Fibroblast of skin of left biceps (primary cell): ENCODE measurements at regions not wholly inside any gene's neighbourhood (a gene's known extent, or its start where the extent isn't known, plus 50 kb on each side); places are given as distances from the start of the nearest gene placed in this dataset.
"Not testable (repeated sequence)": the region's sequence is repeated elsewhere in the genome, so short reads cannot be mapped to it uniquely, and the experiment has no call there.

ENCODE experiments used
- DNase-seq, 2 experiments: peaks; one replicate each; pipeline ENCODE4 v3.0.0-alpha.2; 2013; ENCODE audit warnings: low read depth in 2 of 2

GRCh38 chr6:80930376-80930775 lies 822.1 kb downstream of the TENT5A start:
- no peak for DNase-seq

DNA sequence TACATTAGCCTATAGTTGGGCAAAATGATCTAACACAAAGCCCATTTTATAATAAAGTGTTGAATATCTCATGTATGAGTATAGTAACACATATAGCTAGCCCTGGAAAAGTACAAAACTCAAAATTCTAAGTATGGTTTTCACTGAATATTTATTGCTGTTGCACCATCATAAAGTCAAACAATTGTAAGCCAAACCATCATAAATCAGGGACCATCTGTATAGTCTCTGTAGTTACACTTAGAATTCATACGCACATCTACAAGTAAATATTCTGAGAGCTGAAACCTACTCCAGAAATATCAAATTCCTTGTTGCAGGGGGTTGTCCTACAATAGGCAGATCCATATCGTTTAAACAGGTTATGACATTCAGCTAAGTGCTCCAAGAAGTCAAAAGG lies 817.3 kb downstream of the BCKDHB start:
- no peak for DNase-seq

- DNase-seq, result no peak
Measured at GRCh38 chr6:80922916-80923455, 816.5 kb downstream of the BCKDHB start.

DNA sequence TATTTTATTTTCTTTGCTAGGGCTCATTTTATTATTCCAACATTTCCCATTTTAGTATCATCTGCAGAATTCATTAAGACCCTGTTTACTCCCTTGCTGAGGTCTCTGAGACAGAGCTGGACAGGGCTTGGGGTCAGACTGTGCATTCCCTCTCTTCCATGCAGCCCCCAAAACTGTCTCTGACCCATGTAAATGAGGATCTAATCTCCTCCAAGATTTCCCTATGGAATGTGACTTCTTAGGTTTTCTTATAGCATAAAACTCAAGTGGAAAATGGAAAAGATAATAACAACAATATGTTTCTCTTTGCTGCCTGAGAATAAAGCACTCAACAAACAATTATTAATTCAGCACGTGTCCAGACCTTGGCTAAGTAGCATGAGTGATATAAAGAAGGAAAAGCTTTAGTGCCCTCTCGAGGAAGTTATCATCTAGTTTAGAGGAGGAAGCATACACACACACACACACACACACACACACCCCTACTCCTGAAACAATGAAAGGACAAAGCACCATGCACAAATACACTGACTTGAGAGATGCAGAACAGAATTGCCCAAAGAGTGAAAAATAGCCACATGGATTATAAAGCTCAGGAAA lies 815.5 kb downstream of the BCKDHB start:
- DNase-seq, result no peak

- no peak for DNase-seq
Measured at GRCh38 chr6:80907831-80908230, 801.4 kb downstream of the BCKDHB start.

- DNase-seq, result no peak
Measured at GRCh38 chr6:80903711-80904110, 797.2 kb downstream of the BCKDHB start.

DNA sequence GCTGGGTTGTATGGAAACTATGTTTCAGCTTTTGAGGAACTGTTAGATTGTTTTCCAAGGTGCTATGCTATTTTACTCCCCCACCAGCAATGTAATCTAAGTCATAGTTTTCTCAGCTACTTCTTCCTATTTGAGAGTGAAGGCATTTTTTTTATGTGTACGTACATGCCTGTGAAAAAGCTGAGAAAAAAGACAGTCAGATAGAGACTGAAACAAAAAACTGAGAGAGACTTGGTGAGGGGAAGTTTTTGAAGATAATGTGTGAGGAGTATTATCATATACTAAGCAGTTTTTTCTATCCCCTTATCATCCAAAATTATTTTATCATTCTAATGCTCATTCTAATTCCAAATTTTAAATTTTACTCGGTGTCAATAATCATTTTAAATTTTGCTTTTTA lies 780.0 kb downstream of the BCKDHB start:
- no peak for DNase-seq

GRCh38 chr6:80872951-80873308 lies 766.5 kb downstream of the BCKDHB start:
- DNase-seq, result no peak

- peak; percentile 37 for DNase-seq
Measured at GRCh38 chr6:80872199-80872950, 765.9 kb downstream of the BCKDHB start.

DNA sequence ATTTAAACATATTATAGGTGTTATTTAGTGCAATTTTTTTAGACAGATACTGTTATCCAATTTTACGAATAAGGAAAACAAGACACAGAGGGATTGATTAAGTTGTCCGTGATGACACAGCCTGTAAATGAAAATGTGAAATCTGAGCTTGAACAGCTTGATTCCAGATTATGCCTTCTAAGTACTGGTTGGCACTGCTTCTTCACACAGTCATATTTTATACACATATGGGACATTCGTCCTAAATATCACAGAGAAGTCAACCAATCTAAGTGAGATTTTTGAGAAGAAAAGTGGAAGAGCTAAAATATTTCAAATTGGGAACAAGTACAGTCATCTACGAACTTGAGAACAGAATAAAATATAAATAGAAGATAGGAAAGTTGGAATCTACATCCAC lies 756.3 kb downstream of the BCKDHB start:
- DNase-seq, result no peak

DNA sequence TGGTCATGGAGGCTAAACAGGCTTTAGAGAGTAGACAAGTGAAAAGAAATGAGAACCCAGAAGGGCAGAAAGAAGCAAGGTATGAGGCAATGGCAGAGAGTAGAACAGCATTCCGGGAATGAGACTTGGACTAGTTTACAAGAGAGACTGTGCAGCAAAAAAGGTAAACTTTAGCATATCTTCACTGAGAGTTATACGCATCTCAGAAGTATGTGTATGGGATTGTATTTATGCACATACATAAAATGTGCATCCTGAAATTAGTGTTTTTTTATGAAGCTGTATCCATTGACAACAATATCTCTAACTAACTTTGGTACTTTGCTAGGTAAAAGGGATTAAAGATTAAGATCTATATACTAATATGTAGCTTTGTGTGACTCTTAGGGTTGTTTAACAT lies 753.6 kb downstream of the BCKDHB start:
- DNase-seq, result no peak

- DNase-seq, result not testable (repeated sequence)
Measured at GRCh38 chr6:80847973-80848372, 741.5 kb downstream of the BCKDHB start.

DNA sequence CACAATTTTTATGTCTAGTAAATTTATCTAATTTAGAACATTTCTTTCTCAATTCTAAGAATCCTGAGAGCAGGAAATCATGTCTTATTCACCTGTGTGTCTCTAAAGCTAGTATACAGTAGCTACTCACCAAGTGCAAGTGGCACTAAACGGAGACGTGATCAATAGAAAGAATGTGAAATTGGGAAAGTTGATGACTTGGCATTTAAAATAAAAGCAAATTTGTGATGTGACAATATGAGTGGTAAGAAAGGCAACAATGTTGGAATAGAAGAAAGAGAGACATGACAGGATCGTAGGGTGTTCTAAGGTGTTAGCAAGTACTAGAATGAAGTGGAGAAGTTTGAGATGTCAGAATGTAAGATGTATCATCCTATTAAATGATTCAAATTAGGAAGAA lies 725.9 kb downstream of the BCKDHB start:
- DNase-seq, result no peak

- peak in 1 of 2 experiments; percentile 44 for DNase-seq
Measured at GRCh38 chr6:80793411-80793810, 686.9 kb downstream of the BCKDHB start.

- peak; percentile 40 to 43 for DNase-seq
Measured at GRCh38 chr6:80792151-80792550, 685.7 kb downstream of the BCKDHB start.

- peak; percentile 68 to 79 for DNase-seq
Measured at GRCh38 chr6:80789912-80790570, 683.6 kb downstream of the BCKDHB start.

- not testable (repeated sequence) for DNase-seq
Measured at GRCh38 chr6:80783271-80783670, 676.8 kb downstream of the BCKDHB start.

GRCh38 chr6:80771941-80772340 lies 665.5 kb downstream of the BCKDHB start:
- DNase-seq, result no peak

DNA sequence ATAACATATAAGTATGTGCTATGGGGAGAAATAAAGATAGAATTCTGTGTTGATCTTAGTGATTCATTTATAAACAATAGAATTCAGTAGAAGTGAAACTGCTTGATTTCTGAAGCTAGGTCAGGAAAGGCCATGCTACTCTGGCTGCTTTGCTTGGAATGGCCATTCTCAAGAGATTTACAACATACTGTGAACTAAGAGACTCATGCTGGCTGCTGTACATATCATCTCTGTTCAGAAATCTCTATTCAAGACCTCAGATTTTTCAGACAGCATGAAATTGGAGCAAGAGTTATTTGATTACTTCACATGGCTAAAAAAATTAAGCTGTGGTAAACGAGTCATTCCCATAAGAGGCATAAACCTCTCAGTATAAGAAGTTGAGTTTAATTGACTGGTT lies 662.6 kb downstream of the BCKDHB start:
- peak; percentile 49 to 65 for DNase-seq

GRCh38 chr6:80767808-80768207 lies 661.3 kb downstream of the BCKDHB start:
- DNase-seq, result peak; percentile 50 to 57

- no peak for DNase-seq
Measured at GRCh38 chr6:80744213-80744612, 637.7 kb downstream of the BCKDHB start.

DNA sequence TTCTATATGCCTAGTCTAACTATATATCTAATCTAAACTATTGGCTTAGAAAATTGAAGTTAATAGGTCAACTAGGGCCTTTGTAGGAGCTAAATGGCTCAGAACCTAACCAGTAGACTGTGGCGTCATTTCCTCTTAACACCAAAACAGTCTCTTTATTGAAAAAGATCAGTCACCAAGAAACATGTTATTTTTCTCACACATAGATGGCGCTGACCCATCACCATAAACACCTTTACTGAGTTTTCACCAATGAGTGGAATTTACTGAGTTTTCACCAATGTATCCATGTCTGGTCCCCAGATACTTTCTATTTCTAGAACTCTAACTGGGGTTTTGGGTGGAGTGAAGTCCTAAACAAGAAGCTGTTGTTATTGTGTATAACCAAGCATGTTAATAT lies 636.0 kb downstream of the BCKDHB start:
- DNase-seq, result peak in 1 of 2 experiments; percentile 46

DNA sequence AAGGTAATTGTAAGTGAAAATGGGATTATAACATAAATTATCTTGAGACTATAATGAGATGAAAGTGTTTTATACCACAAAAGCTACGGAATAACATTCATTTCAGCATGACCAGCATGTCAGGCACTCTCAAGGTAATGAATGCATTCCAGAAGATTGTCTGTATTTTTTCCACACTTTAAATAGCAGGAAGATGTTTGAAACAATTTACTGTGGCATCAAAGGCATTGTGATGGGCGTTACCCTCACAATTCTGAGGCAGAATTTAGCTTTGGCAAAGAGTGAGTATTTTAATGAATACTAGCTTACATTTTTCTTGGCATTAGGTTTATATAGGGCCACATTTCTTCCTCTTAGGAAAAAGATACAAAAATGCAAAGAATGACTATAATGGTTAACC lies 627.2 kb downstream of the BCKDHB start:
- peak in 1 of 2 experiments; percentile 9 for DNase-seq
